ENCODE measurements at regions not wholly inside any gene's neighbourhood (a gene's known extent, or its start where the extent isn't known, plus 50 kb on each side); places are given as distances from the start of the nearest gene placed in this dataset.
A peak's percentile ranks its signal among the peaks of the same experiment; 100 is the strongest.
"Not testable (repeated sequence)": the region's sequence is repeated elsewhere in the genome, so short reads cannot be mapped to it uniquely, and the experiment has no call there.

- no peak for DNase-seq (ENCODE audit: low spot score)
These were observed 1770.6 kb downstream of the PLA2G4A start for GRCh38 chr1:188599313-188599712.

GRCh38 chr1:188611432-188611831 lies 1782.7 kb downstream of the PLA2G4A start:
- DNase-seq (ENCODE audit: low spot score), result no peak

DNA sequence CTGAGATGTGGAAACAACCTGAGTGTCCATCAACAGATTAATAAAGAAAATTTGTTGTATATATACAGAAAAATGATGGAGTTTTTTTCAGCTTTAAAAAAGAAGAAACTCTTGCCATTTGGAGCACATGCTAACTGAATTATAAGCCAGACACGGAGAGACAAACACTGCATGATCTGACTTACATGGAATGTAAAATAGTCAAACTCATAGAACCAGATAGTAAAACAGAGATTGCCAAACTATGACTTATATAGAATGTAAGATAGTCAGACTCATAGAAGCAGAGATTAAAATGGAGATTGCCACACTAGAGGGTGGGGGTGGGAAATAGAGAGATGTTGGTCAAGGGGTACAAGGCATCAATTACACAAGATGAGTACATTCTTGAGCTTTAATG lies 1786.6 kb downstream of the PLA2G4A start:
- no peak for DNase-seq (ENCODE audit: low spot score)

DNA sequence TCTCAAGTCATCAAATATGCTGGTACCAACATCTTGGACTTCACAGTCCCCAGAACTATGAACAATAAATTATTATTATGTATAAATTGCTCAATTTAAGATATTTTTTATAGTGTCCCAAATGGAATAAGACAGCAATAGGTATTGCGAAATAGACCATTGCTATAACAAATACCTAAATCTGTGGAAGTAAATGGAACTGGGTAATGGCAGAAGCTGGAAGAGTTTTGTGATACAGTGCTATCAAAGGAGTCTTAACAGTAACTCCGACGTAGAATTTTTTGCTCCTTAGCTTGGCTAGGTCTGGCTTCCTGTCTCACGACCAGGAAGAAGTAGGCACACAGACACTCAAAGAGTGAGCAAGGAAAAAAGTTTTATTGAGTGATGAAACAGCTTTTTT lies 1791.5 kb downstream of the PLA2G4A start:
- no peak for DNase-seq (ENCODE audit: low spot score)

- no peak for DNase-seq (ENCODE audit: low spot score)
These were observed 1812.9 kb downstream of the PLA2G4A start for GRCh38 chr1:188641566-188642211.

DNA sequence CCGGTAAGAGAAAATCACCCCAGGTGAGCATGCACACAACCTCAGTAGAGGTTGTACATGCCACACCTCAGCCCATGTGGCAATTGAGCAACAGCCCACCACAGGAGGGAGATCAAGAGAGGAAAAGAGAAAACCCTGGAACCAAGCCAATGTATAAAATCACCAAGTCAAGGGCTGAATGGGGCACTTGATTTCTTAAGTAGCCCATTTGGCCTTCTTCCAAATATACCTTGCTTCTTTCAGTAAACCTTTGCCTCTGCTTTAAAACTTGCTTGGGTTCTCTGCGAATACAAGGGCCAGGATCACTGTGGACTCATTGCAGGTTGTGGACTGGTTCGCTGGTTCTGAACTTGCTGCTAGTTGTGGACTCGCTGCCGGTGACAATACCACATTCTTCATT lies 1814.0 kb downstream of the PLA2G4A start:
- DNase-seq (ENCODE audit: low spot score), result no peak

GRCh38 chr1:188652678-188653077 lies 1823.9 kb downstream of the PLA2G4A start:
- no peak for DNase-seq (ENCODE audit: low spot score)

- not testable (repeated sequence) for DNase-seq (ENCODE audit: low spot score)
These were observed 1821.7 kb downstream of the BRINP3 start for GRCh38 chr1:188655966-188656365.

GRCh38 chr1:188660572-188660971 lies 1817.1 kb downstream of the BRINP3 start:
- no peak for DNase-seq (ENCODE audit: low spot score)

GRCh38 chr1:188665477-188665876 lies 1812.2 kb downstream of the BRINP3 start:
- DNase-seq (ENCODE audit: low spot score), result no peak

DNA sequence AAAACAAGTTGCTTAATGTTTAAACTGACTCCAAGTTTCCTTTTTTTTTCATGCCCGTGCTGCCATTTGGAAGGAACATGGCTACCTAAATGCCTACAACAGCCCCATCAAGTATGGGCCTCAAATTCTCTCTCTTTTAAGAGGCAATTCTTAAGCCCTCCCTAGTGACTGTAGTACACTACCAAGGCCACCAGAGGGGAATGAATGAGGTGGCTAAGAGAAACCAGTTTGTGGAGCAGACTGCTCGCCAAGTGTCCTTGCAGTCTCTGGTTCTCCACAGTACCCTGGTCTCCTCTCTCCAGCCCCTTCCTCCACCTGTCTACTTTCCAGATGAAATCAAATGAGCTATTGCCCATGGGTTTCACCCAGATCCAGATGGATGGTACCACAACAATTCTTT lies 1809.6 kb downstream of the BRINP3 start:
- DNase-seq (ENCODE audit: low spot score), result no peak

DNA sequence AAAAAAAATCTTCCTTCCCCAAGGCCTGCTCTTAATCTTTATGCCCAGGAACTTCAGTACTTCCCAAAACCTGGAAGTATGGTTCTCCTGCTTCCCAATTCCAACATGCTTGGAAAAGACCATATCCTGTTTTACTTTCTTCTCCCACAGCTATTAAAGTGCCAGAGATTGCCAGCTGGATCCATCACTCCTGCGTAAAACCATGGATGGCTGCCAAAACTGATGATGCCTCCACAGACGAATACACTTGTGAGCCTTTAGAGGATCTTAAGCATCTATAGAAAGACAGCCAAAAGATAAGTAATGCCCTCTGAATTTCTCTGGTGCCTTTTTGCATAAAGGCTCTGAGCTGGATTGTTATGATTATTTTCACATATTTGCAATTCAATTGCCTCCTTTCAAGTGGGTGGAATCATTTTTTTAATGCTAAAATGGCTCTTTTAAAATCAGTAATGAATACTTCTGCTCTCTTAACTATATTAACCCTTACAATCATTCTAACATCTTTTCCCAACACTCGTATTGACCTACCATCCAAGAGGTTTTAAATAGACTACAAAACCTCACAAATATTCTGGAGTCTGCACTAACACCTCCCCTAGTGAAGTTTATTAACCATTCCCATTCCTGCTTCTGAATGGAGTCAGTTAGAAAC lies 1807.8 kb downstream of the BRINP3 start:
- peak; percentile 2 for DNase-seq (ENCODE audit: low spot score)

GRCh38 chr1:188670837-188671236 lies 1806.8 kb downstream of the BRINP3 start:
- no peak for DNase-seq (ENCODE audit: low spot score)

DNA sequence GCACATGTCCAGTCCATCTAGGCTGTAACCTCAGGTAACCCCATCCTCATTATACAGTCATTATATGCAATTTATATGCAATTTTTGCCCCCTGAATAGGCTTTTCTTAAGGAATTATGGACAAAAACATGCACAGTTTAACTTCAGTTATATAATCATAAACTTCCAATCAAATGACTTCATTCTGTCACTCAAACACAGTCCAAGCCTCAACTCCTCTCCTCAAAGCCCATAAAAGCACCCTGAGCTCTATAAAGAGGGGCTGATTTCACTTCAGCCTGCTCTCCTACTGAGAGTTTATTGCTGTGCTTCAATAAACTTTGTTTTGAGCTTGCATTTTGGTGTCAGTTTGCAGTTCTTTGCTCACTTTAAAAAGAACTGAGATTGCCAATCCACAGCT lies 1805.5 kb downstream of the BRINP3 start:
- no peak for DNase-seq (ENCODE audit: low spot score)

DNA sequence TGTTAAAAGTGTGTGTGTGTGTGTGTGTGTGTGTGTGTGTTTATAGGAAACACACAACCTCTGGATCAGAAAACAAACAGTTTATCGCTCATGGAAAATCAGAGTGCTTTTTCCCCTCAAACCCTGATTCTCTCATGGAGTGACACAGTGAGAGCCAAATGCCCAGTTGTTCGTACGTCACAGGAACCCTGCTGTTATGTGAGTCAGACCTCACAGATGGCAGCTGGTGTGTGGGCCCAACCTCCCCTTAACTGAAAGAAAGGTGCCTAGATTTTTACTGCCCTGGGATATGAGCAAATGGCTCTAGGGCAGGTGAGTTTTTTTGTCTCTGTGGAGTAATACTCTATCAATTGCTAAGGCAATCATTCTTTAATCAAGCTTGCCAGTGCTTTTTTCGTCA lies 1788.1 kb downstream of the BRINP3 start:
- DNase-seq (ENCODE audit: low spot score), result no peak

DNA sequence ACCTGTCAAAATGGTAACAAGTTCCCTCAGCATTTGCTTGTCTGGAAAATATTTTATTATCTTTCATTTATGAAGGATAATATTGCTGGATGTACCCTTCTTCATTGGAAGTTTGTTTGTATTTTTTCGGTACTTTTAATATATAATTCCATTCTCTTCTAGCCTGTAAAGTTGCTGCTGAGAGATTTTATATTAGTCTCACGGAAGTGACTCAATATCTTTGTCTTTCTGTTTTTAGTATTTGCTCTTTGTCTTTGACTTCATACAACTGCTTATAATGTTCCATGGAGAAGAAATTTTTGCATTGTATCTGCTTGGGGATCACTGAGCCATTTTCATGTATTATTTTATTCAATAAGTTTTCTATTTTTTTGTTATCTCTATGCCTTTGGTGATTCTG lies 1777.5 kb downstream of the BRINP3 start:
- no peak for DNase-seq (ENCODE audit: low spot score)

GRCh38 chr1:188706742-188707141 lies 1770.9 kb downstream of the BRINP3 start:
- DNase-seq (ENCODE audit: low spot score), result no peak

DNA sequence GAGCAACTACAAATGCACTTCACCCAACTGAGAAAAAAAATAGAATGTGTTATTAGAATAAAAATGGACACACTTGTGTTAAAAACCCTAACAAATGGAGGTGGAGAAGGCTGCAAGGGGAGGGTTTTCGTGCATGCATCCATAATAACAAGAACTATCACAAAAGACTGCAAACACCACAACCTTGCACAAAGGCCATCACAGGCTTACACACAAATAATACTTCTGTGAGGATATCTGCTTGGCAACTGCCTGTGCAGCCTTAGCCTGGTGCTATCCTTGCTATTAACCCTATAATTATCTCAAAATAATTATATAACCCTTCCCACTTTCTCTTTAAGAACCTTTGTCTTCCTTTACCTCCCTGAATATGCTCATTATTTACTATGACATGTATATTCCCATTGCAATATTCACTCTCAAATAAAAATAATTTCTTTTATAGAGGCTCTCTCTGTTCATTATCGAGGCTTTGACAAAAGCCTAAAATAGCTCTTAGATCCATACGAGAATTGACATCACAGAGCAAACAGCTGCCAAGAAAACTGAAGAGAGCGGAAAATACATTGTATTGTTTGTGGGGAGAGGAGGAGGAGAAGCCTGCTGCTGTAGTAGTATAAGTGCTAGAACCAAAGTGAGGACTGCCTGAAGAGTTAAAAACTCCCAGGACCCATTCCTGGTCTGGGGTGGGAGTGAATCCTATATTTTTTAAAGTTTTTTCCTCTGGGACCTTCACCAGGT lies 1768.7 kb downstream of the BRINP3 start:
- DNase-seq (ENCODE audit: low spot score), result no peak

DNA sequence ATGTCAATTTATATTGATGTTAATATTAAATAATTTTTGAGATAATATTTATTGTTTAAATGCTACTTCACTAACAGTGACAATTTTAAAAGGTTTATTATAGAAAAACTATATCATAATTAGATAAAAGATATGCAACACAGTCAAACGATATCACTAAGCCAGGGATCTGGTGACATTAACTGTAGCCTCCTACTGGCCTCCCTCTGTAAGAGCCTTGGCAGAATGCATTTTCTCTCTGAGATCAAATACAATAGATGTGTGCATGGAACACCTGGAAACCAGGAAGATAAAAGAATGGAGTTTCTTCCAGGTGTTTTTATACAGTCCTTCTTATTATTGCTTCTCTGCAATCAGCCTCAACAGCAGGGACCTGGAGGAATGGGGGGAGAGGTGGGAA lies 1762.1 kb downstream of the BRINP3 start:
- DNase-seq (ENCODE audit: low spot score), result no peak

- DNase-seq (ENCODE audit: low spot score), result no peak
These were observed 1757.9 kb downstream of the BRINP3 start for GRCh38 chr1:188719735-188720134.

GRCh38 chr1:188723332-188724020 lies 1754.2 kb downstream of the BRINP3 start:
- no peak for DNase-seq (ENCODE audit: low spot score)

- no peak for DNase-seq (ENCODE audit: low spot score)
These were observed 1748.6 kb downstream of the BRINP3 start for GRCh38 chr1:188729039-188729438.

- no peak for DNase-seq (ENCODE audit: low spot score)
These were observed 1742.1 kb downstream of the BRINP3 start for GRCh38 chr1:188735567-188735966.
